BE2C (cell line): ENCODE measurements at regions not wholly inside any gene's neighbourhood (a gene's known extent, or its start where the extent isn't known, plus 50 kb on each side); places are given as distances from the start of the nearest gene placed in this dataset.

Source experiments
- DNase-seq: peaks from one replicate; pipeline ENCODE4 v3.0.0-alpha.2; 2020
- H3K27me3 ChIP-seq: fragments of 250-450 bp; sonication (Bioruptor Pico); 2 replicates; pipeline ENCODE4 v1.5.1; 2020; ENCODE audit warnings: mild to moderate bottlenecking
- H3K36me3 ChIP-seq: fragments of 250-450 bp; sonication (Bioruptor Pico); 2 replicates; pipeline ENCODE4 v1.5.1; 2020; ENCODE audit warnings: mild to moderate bottlenecking
- H3K4me1 ChIP-seq: fragments of 250-450 bp; sonication (Bioruptor Pico); 2 replicates; pipeline ENCODE4 v1.5.1; 2020
- H3K4me3 ChIP-seq: 2 replicates; pipeline ENCODE4 v1.5.1; 2011; ENCODE audit warnings: low read depth, low read length
- H3K9me3 ChIP-seq: fragments of 250-450 bp; sonication (Bioruptor Pico); 2 replicates; pipeline ENCODE4 v1.5.1; 2020
- TF ChIP-seq, protein P1 (sequence below): IDR thresholded peaks from 2 replicates; pipeline ENCODE4 v1.5.1; 2012; ENCODE audit warnings: mild to moderate bottlenecking, low read depth, low read length

DNA sequence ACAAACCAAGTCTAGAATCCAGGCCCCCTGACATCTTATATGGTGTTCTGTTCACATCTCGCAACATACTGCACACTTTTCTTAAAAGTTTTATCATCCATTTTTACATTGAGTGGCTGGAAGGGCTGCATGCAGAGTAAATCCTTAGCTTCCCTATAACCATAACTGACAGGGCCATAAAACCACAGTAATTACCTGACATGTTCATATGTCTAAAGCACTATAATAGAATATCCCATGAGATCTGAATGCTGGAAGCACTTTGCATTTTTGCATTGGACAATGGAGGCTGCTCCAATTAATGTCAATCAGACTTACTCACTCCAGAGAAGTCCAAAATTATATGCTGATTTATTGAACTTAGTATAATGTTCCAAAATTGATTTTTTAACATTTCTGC is 86.6 kb upstream of the HES1 start:
- no peaks in the 10 kb centered on the region for H3K36me3 ChIP-seq
- no peak for DNase-seq
- H3K9me3 ChIP-seq: no peaks in the 10 kb centered on the region; the same call in 1 of the 2 replicates
- TF ChIP-seq, protein P1, sequence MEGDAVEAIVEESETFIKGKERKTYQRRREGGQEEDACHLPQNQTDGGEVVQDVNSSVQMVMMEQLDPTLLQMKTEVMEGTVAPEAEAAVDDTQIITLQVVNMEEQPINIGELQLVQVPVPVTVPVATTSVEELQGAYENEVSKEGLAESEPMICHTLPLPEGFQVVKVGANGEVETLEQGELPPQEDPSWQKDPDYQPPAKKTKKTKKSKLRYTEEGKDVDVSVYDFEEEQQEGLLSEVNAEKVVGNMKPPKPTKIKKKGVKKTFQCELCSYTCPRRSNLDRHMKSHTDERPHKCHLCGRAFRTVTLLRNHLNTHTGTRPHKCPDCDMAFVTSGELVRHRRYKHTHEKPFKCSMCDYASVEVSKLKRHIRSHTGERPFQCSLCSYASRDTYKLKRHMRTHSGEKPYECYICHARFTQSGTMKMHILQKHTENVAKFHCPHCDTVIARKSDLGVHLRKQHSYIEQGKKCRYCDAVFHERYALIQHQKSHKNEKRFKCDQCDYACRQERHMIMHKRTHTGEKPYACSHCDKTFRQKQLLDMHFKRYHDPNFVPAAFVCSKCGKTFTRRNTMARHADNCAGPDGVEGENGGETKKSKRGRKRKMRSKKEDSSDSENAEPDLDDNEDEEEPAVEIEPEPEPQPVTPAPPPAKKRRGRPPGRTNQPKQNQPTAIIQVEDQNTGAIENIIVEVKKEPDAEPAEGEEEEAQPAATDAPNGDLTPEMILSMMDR: no peak
- H3K4me3 ChIP-seq: no peak overlapping the region
- H3K4me1 ChIP-seq: no peaks in the 10 kb centered on the region; the same call in 1 of the 2 replicates
- no peaks in the 10 kb centered on the region for H3K27me3 ChIP-seq

DNA sequence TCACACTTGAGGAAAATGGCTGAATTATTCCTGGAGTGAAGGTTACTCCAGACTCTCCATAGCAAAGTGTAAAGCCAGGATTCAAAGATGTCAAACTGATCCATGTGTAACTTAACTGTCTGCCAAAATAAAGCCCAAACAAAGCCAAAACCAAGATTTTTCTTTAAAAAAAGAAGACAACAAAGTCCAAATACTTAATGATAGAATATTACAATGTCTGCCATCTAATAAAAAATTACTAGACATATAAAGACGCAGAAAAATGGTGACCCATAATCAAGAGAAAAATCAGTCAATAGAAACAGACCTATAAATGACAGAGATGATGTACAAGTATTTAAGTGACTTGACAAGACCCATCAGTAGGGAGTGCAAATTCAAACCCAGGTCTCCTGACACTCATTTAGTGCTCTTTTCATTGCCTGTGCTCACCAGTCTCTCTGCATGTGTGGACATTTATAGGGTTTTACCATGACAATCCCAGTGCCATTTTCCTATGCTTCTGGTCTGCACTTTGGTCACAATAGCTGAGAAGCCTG is 85.1 kb upstream of the HES1 start:
- H3K4me3 ChIP-seq: no peak overlapping the region
- H3K36me3 ChIP-seq: no peaks in the 10 kb centered on the region
- DNase-seq: no peak
- no peaks in the 10 kb centered on the region; the same call in 1 of the 2 replicates for H3K9me3 ChIP-seq
- TF ChIP-seq, protein P1: no peak
- H3K27me3 ChIP-seq: no peaks in the 10 kb centered on the region
- H3K4me1 ChIP-seq: no peaks in the 10 kb centered on the region; the same call in 1 of the 2 replicates

DNA sequence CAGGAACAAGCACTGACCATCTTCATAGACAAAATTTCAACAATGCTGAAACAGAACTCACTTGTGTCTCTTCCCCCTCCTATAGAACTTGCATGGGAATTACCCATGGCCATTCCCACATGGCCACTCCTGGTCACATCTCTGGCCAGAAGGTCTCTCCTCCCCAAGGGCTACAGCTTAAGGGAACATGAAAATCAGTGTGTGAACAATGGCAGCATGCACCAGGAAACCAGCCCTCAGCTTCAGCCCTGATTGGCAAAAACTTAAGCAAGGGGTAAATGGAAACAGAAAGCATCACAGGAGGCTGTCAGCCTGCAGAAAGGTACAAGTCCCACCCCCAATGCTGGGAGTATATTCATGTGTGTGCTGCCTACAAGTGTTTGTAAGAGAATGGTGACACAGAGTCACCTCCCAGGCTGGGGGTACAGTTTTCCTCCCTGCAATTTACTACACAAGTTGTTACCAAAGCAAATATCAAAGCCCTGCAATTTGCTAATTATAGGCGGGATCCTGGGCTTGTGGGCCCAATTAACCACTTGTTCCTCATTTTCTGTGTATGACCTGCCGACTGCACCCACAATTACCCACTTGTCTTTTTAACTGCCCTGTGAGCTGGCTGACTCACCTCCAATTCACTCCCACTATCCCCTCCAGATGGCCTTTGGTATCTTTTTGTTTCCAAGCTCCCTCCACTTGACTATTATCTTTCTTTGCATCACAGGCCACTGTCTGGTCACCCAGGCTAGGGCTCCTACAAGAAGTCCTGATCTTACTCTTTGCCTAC is 84.4 kb upstream of the HES1 start:
- no peaks in the 10 kb centered on the region; the same call in 1 of the 2 replicates for H3K4me1 ChIP-seq
- DNase-seq: no peak
- H3K27me3 ChIP-seq: no peaks in the 10 kb centered on the region
- TF ChIP-seq, protein P1: no peak
- no peak overlapping the region for H3K4me3 ChIP-seq
- no peaks in the 10 kb centered on the region; the same call in 1 of the 2 replicates for H3K9me3 ChIP-seq
- H3K36me3 ChIP-seq: no peaks in the 10 kb centered on the region

DNA sequence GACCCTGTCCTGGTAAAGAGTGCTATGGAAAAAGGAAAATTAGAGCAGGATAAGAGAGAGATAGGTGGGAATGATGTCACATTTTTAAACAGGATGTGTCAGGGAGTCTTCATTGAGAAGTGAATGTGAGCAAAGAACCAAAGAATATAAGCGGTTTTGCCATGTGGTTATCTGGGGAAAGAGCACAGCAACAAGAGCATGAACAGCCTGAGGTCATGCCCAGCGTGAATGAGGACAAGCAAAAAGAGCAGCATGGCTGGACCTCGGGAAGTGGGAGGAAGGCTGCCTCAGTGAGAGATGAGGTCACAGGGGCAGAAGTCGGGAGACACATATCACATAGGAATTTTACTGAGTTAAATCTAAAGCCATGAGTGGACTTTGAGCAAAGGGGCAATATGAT is 82.8 kb upstream of the HES1 start:
- TF ChIP-seq, protein P1: no peak
- Histone ChIP-seq H3K4me1 (no peaks in the 10 kb centered on the region), H3K36me3 (no peaks in the 10 kb centered on the region), H3K27me3 (no peaks in the 10 kb centered on the region), H3K9me3 (no peaks in the 10 kb centered on the region; the same call in 1 of the 2 replicates), H3K4me3 (no peak overlapping the region)
- no peak for DNase-seq

DNA sequence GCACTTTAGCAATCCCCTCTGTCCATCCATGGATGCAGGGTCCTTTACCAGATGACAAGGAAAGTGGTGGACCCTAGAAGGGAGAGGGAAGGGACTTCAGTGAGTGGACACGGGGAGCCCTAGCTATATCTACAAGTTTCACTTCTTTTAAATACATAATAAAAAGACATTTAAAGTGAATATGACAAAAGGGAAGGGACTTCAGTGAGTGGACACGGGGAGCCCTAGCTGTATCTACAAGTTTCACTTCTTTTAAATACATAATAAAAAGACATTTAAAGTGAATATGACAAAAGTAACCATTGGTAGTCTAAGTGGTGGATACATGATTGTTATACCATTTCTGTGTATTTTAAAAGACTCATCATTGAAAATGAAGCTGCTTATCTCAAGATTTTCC is 81.9 kb upstream of the HES1 start:
- H3K4me1 ChIP-seq: peaks cover 3% of the 10 kb centered on the region; the same call in 1 of the 2 replicates
- no peaks in the 10 kb centered on the region for H3K27me3 ChIP-seq
- TF ChIP-seq, protein P1: no peak
- no peaks in the 10 kb centered on the region for H3K36me3 ChIP-seq
- H3K4me3 ChIP-seq: no peak overlapping the region
- H3K9me3 ChIP-seq: no peaks in the 10 kb centered on the region; the same call in 1 of the 2 replicates
- DNase-seq: no peak

DNA sequence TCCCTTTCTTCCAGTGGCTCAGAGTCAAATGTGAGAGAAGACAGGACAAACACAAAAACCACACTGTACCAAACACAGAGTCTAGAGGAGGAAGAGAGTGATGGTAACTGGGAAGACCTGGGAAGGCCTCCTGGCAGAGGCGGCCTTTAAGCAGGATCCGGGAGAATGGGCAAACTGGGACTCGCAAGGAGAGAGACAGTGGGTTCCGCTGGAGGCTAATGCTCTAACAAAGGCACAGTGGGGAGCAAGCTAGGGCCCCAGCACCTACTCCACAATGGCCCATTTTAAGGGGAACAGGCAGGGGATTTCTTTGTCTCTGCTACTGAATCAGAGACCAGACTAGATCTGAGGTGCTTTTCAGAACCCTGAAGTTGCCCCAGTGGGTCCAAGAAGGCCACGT is 81.4 kb upstream of the HES1 start:
- TF ChIP-seq, protein P1: no peak
- H3K27me3 ChIP-seq: no peaks in the 10 kb centered on the region
- H3K9me3 ChIP-seq: no peaks in the 10 kb centered on the region; the same call in 1 of the 2 replicates
- H3K36me3 ChIP-seq: no peaks in the 10 kb centered on the region
- no peak overlapping the region for H3K4me3 ChIP-seq
- no peak for DNase-seq
- peaks cover 3% of the 10 kb centered on the region; the same call in 1 of the 2 replicates for H3K4me1 ChIP-seq
